Sciatic nerve (tissue), 2 donors: ENCODE measurements at regions not wholly inside any gene's neighbourhood (a gene's known extent, or its start where the extent isn't known, plus 50 kb on each side); places are given as distances from the start of the nearest gene placed in this dataset.

Experiments used
- ATAC-seq: fragments of 200-7000 bp; cut with Tn5 transposase; one replicate; pipeline ENCODE4 v1.9.1; 2020; ENCODE audit warnings: mild to moderate bottlenecking, moderate library complexity
- DNase-seq: peaks from one replicate; pipeline ENCODE4 v3.0.0-alpha.2; 2020; ENCODE audit warnings: low spot score
- intact Hi-C: fragments of 100-400 bp; cut with DNase I; formaldehyde crosslinking; loops from one replicate; pipeline ENCODE4 v1.14.2; 2022
- donor health status: DM: no; HTN: no; CAD: no.
- donor health status: DM: no; HTN: no; CAD: no.

DNA sequence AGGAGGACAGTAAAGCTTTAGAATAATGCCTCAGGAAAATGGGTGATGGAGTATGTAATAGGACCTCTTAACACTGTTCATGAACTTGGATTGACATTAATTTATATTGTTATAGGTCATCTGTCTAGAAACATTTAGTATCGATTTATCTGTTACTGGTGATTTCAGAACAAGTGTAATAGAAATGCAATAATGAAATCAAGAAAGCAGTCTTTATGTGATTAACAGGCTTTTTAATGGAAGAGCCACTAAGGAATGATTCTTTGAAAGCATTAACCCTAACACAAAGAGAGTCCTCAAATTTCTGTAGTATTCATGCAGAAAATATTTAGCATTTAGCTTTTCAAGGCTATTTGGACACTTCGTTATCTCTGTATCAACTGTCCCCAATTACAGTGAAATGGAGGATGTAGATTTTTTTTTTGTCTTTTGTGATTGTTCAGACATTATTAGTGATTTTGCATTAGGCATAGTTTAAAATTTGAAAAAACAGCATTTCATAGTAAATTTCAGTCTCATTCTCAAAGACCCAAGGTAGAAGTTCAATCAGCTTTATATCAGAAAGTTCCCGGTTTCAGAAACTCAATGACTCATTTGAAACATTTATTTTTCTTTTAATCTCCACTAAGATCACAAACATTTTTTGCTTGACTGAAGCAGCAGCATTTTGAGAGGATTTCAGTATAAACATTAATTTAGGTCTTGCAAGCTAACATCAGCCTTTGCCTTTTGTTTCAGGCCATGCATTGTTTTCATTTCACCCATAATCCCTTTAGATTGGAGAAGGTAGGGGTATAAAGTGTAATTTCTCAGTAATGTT, 56.3 kb downstream of the AGTR2 start:
- ATAC-seq, result no peak
- DNase-seq, result no peak
- intact Hi-C loops, result no loop called here

GRCh38 chrX:116230130-116230898, 59.8 kb downstream of the AGTR2 start:
- DNase-seq (no peak), ATAC-seq (no peak)
- intact Hi-C loops, result no loop called here

DNA sequence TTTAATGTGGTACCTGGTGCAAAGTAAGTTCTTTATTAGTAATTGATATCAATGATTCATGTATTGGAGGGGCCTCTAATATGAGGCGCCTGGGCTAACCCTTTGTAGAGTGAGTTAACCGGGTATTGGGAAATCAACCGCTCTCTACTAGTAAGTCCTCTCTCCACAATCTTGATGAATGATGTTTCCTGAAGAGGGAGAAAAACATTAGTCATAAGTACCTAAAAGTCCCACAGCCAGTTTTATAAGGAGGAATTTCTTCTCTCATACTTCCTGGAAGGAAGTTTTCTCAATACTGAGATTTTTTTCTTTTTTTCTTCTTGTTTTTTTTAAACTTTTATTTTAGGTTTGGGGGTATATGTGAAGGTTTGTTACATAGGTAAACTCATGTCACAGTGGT, 62.3 kb downstream of the AGTR2 start:
- DNase-seq (no peak), ATAC-seq (no peak)
- intact Hi-C loops, result no loop called here

DNA sequence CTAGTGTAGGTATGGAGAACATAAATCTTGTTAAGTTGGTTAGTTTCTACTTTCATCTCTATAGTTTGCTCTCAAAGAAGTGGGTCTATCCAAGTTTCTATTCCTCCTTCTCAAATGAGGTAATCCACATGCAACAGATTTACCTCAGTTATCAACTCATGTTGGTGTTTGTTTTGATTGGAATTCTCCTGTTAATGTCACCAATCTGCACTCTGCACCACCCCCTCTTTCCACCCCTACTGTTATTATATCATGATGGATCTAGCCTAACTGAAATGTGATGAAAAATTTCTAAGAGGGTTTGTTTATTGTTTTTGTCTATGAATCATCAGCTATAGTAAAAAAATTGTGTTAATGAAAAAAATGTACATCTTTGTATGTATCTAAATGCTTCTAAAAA, 66.1 kb downstream of the AGTR2 start:
- ATAC-seq (no peak), DNase-seq (no peak)
- intact Hi-C loops, result no loop called here

GRCh38 chrX:116238093-116238492, 67.5 kb downstream of the AGTR2 start:
- intact Hi-C loops, result no loop called here

GRCh38 chrX:116238567-116239255, 68.2 kb downstream of the AGTR2 start:
- no peak for DNase-seq
- intact Hi-C loops, result no loop called here
- no peak for ATAC-seq

More at GRCh38 chrX:116238093-116238492, 67.5 kb downstream of the AGTR2 start:
- DNase-seq (no peak), ATAC-seq (no peak)

GRCh38 chrX:116239944-116240840, 69.6 kb downstream of the AGTR2 start:
- intact Hi-C loops, result no loop called here
- no peak for ATAC-seq
- no peak for DNase-seq

DNA sequence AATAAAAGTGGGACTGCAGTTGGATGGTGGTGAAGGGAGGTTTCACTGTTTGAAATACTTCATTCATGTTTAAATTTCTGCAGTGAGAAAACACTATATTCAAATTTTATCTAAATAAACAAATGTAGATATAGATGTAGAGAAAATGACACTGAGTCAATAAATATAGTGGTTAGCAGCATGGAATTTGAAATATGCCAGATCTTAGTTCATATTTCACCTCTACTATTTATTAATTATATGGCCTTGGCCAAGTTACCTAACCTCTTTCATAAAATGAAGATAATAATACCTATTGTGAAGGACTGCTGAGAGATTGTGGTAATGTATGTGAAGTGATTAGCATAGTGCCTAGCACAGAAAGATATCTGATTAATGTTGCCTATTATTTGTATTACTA, 70.5 kb downstream of the AGTR2 start:
- ATAC-seq (no peak), DNase-seq (no peak)
- intact Hi-C loops, result no loop called here

GRCh38 chrX:116243039-116243438, 72.5 kb downstream of the AGTR2 start:
- ATAC-seq (no peak), DNase-seq (no peak)
- intact Hi-C loops, result no loop called here

DNA sequence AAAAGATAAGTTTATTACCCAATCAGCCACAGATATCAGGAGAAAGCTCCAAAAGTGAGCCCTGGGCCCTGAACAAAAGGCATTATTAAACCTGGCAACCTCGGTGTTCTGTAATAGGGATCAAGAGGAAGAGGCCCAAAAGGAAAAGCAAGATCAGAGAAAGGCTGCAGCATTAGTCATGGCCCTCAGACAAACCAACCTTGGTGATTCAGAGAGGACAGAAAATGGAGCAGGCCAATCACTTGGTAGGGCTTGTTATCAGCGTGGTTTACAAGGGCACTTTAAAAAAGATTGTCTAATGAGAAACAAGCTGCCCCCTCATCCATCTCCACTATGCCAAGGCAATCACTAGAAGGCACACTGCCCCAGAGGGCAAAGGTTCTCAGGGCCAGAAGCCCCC, 75.7 kb downstream of the AGTR2 start:
- DNase-seq, result no peak
- intact Hi-C loops, result no loop called here
- no peak for ATAC-seq

- no peak for ATAC-seq
- DNase-seq, result no peak
- intact Hi-C loops, result no loop called here
These were observed 97.0 kb downstream of the AGTR2 start for GRCh38 chrX:116267511-116268040.

- ATAC-seq (no peak), DNase-seq (no peak)
- intact Hi-C loops, result no loop called here
These were observed 101.8 kb downstream of the AGTR2 start for GRCh38 chrX:116272322-116272721.

DNA sequence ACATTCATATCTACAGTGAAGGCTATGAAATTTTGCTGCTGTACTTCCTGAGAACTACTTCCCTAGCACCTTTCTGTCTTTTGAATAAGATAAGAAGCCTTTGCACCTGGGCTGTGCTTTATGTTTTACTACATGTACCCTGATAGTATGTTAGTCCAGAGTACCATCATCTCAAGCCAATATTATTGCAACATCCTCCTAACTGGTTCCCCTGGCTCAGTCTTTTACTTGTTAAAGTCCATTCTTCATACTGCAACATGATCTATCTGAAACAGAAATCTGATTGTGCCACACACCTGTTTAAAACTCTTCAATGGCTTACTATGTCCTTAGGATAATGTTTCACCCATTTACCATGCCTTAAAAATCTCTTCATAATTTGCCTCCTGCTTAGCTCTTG, 102.3 kb downstream of the AGTR2 start:
- no peak for ATAC-seq
- intact Hi-C loops, result no loop called here
- no peak for DNase-seq

DNA sequence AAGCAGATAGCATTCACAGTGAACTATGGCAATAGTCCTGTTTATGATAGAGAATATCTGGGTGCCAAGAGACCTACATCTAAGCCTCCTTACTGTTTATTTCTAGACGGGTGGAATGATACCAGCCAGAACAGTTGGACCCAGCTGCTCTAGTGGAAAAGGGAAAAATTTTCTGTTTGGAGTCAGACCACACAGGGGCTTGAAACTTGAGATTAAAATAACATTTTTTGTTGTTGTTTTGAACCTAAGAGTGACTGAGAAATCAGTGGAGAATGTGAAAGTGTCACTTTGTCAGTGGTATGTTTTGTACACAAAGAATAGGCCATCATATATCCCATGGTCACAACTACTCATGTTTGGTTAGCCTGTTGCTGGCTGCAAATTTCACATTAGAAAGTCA, 105.7 kb downstream of the AGTR2 start:
- intact Hi-C loops, result no loop called here
- no peak for DNase-seq
- ATAC-seq, result no peak

- intact Hi-C loops, result no loop called here
- ATAC-seq (no peak), DNase-seq (no peak)
These were observed 107.0 kb downstream of the AGTR2 start for GRCh38 chrX:116277351-116278225.

DNA sequence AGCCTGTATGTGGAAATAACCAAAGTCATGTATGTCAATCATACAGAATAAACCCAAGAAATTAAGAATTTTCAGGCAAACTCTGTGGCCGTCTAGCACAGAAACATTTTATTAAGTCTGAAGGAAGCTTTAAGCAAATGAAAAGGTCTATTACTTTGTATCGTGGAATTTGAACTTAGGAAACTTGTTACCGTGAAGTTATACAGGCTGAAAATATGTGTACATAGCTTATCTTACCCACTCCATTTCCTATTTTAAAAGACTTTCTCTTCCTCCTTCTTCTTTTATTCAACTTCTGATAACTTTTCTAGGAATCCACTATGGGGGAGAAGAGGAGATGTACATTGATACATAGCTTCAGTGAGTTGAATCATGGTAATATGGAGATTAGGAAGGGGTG, 108.3 kb downstream of the AGTR2 start:
- DNase-seq, result no peak
- intact Hi-C loops, result no loop called here
- ATAC-seq, result no peak

GRCh38 chrX:116281106-116281505, 110.6 kb downstream of the AGTR2 start:
- intact Hi-C loops, result no loop called here
- no peak for ATAC-seq
- no peak for DNase-seq

DNA sequence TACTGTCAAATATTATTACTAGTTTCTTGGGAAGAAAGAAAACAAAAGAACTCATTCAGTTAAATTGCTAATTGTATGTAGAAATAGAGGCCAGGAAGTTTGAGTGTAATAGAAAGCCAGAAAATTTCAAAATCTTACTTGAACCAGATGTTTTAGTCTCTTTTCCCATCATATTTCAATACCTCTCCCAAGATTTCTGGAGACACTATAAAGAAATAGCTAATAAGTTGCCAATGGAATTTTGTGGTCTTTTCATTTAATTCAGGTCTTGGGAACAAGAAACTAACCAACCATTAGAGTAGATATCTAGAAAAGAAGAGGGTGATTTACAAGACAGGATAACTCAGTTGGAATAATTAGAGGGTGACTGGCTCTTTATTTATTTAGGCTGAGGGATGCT, 112.2 kb downstream of the AGTR2 start:
- ATAC-seq, result no peak

More for the DNA sequence above, 112.2 kb downstream of the AGTR2 start:
- DNase-seq, result no peak
- intact Hi-C loops, result no loop called here
